Neutrophil (primary cell): ENCODE measurements at regions not wholly inside any gene's neighbourhood (a gene's known extent, or its start where the extent isn't known, plus 50 kb on each side); places are given as distances from the start of the nearest gene placed in this dataset.
"Not testable (repeated sequence)": the region's sequence is repeated elsewhere in the genome, so short reads cannot be mapped to it uniquely, and the experiment has no call there.

Source experiments
- H3K27ac ChIP-seq: fragments of 200-600 bp; sonication (generic); 2 replicates; pipeline ENCODE4 v1.5.1; 2016; ENCODE audit warnings: mild to moderate bottlenecking, moderate library complexity
- H3K27me3 ChIP-seq: fragments of 200-600 bp; sonication (generic); 2 replicates; pipeline ENCODE4 v1.6.0; 2016; ENCODE audit warnings: mild to moderate bottlenecking
- H3K36me3 ChIP-seq: fragments of 200-600 bp; sonication (generic); 2 replicates; pipeline ENCODE4 v1.5.1; 2017
- H3K4me1 ChIP-seq, 2 experiments: fragments of 200-600 bp in 1 of 2; sonication (generic) in 1 of 2; 1 replicate in 1 of 2; 2 replicates in 1 of 2; pipeline versions ENCODE4 v1.5.1 to v1.6.1; 2013 to 2016; ENCODE audit warnings: low read depth in 1 of 2, low read length in 1 of 2, mild to moderate bottlenecking in 1 of 2, moderate library complexity in 1 of 2; ENCODE audit not compliant: control insufficient read depth in 1 of 2, insufficient read depth in 1 of 2
- H3K4me3 ChIP-seq, 2 experiments: fragments of 200-600 bp in 1 of 2; sonication (generic) in 1 of 2; 1 replicate in 1 of 2; 2 replicates in 1 of 2; pipeline ENCODE4 v1.5.1; 2013 to 2016; ENCODE audit warnings: low read depth in 1 of 2, low read length in 1 of 2, mild to moderate bottlenecking in 1 of 2, moderate library complexity in 1 of 2
- H3K9me3 ChIP-seq: fragments of 200-600 bp; sonication (generic); 2 replicates; pipeline ENCODE4 v1.5.1; 2016
- CTCF ChIP-seq: fragments of 200-600 bp; sonication (generic); IDR thresholded peaks from 2 replicates; pipeline ENCODE4 v1.5.1; 2016; ENCODE audit warnings: antibody characterized with exemption

- H3K36me3 ChIP-seq, H3K27me3 ChIP-seq, H3K9me3 ChIP-seq, H3K27ac ChIP-seq, H3K4me1 ChIP-seq, H3K4me3 ChIP-seq: not testable (repeated sequence)
These were observed 52.5 kb upstream of the CCDC71L start for GRCh38 chr7:106713452-106713851.

GRCh38 chr7:106714590-106715442 is 53.9 kb upstream of the CCDC71L start:
- not testable (repeated sequence) for H3K36me3 ChIP-seq, H3K9me3 ChIP-seq, H3K27me3 ChIP-seq, H3K4me3 ChIP-seq, H3K4me1 ChIP-seq, H3K27ac ChIP-seq

GRCh38 chr7:106715730-106716129 is 54.8 kb upstream of the CCDC71L start:
- TF ChIP-seq CTCF, result no peak
- no peak overlapping the region for H3K27ac ChIP-seq
- H3K4me1 ChIP-seq, result no peaks in the 10 kb centered on the region
- no peaks in the 10 kb centered on the region for H3K36me3 ChIP-seq
- no peaks in the 10 kb centered on the region for H3K9me3 ChIP-seq
- no peaks in the 10 kb centered on the region for H3K27me3 ChIP-seq
- no peak overlapping the region for H3K4me3 ChIP-seq

- H3K4me3 ChIP-seq, result no peak overlapping the region
- H3K27me3 ChIP-seq, result no peaks in the 10 kb centered on the region
- H3K4me1 ChIP-seq, result no peaks in the 10 kb centered on the region
- no peak for TF ChIP-seq CTCF
- H3K27ac ChIP-seq, result no peak overlapping the region
- no peaks in the 10 kb centered on the region for H3K36me3 ChIP-seq
- H3K9me3 ChIP-seq, result no peaks in the 10 kb centered on the region
These were observed 56.4 kb upstream of the CCDC71L start for GRCh38 chr7:106717254-106717954.

GRCh38 chr7:106717955-106718871 is 57.3 kb upstream of the CCDC71L start:
- Histone ChIP-seq H3K27me3 (no peaks in the 10 kb centered on the region), H3K36me3 (no peaks in the 10 kb centered on the region), H3K27ac (no peak overlapping the region), H3K4me1 (no peaks in the 10 kb centered on the region), H3K4me3 (no peak overlapping the region), H3K9me3 (no peaks in the 10 kb centered on the region)
- TF ChIP-seq CTCF, result no peak

GRCh38 chr7:106720641-106721040 is 59.7 kb upstream of the CCDC71L start:
- Histone ChIP-seq H3K36me3 (no peaks in the 10 kb centered on the region), H3K9me3 (no peaks in the 10 kb centered on the region), H3K4me3 (no peak overlapping the region), H3K4me1 (no peaks in the 10 kb centered on the region), H3K27me3 (no peaks in the 10 kb centered on the region), H3K27ac (no peak overlapping the region)
- no peak for TF ChIP-seq CTCF
